ENCODE measurements at regions not wholly inside any gene's neighbourhood (a gene's known extent, or its start where the extent isn't known, plus 50 kb on each side); places are given as distances from the start of the nearest gene placed in this dataset.

- intact Hi-C loops (cut with DNase I), result no loop called here
- H3K27me3 ChIP-seq, result no peaks in the 10 kb centered on the region
- no peaks in the 10 kb centered on the region for H3K4me1 ChIP-seq
- H3K36me3 ChIP-seq, result no peaks in the 10 kb centered on the region
- H3K4me3 ChIP-seq, result no peak overlapping the region
- TF ChIP-seq CTCF (IDR thresholded peaks at IDR 0.05), result no peak
- no peak for DNase-seq
- 15 to 62% methylated on average over 3 of the region's 3 CpGs for WGBS, 2 donors
- no peak overlapping the region for H3K27ac ChIP-seq
- H3K9me3 ChIP-seq, result no peaks in the 10 kb centered on the region
These were observed 432.1 kb upstream of the PCDH15 start for GRCh38 chr10:55233090-55233489.

DNA sequence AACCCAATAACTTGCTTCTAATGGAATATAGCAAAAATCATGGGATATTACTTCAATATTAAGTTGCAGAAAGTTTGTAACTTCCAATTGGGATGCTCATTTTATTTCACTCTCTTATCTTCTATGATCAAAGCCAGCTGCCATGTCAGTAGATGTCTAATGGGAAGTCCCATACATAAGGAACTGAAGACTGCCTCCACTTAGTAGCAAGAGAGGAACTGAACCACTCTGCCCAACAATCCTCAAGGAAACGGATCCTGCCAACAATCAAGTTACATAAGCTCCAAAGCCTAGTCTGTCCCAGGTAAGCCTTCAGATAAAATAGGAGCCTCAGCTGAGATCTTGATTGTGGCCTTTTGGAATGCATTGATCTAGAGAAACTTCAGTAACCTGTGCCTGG lies 431.5 kb upstream of the PCDH15 start:
- 42 to 72% methylated on average over 1 of the region's 1 CpG for WGBS, 2 donors
- intact Hi-C loops (cut with DNase I), result no loop called here
- no peaks in the 10 kb centered on the region for H3K36me3 ChIP-seq
- no peaks in the 10 kb centered on the region for H3K4me1 ChIP-seq
- TF ChIP-seq POLR2AphosphoS5 (IDR thresholded peaks at IDR 0.05) (no peak), POLR2A (IDR thresholded peaks at IDR 0.05) (no peak), CTCF (IDR thresholded peaks at IDR 0.05) (no peak), EP300 (IDR thresholded peaks at IDR 0.05) (no peak)
- no peaks in the 10 kb centered on the region for H3K9me3 ChIP-seq
- no peak overlapping the region for H3K4me3 ChIP-seq
- DNase-seq, result no peak
- no peaks in the 10 kb centered on the region for H3K27me3 ChIP-seq
- H3K27ac ChIP-seq, result no peak overlapping the region

GRCh38 chr10:55227967-55228366 lies 426.9 kb upstream of the PCDH15 start:
- Histone ChIP-seq H3K4me1 (no peaks in the 10 kb centered on the region), H3K27me3 (no peaks in the 10 kb centered on the region), H3K4me3 (no peak overlapping the region), H3K9me3 (no peaks in the 10 kb centered on the region), H3K36me3 (no peaks in the 10 kb centered on the region), H3K27ac (no peak overlapping the region)
- intact Hi-C loops (cut with DNase I), result no loop called here
- DNase-seq, result no peak
- TF ChIP-seq EP300 (IDR thresholded peaks at IDR 0.05) (no peak), POLR2A (IDR thresholded peaks at IDR 0.05) (no peak), CTCF (IDR thresholded peaks at IDR 0.05) (no peak), POLR2AphosphoS5 (IDR thresholded peaks at IDR 0.05) (no peak)
- 36 to 93% methylated on average over 1 of the region's 1 CpG for WGBS, 2 donors

- WGBS, 2 donors, result 81 to 85% methylated on average over 5 of the region's 5 CpGs
- intact Hi-C loops (cut with DNase I), result no loop called here
- Histone ChIP-seq H3K27ac (no peak overlapping the region), H3K9me3 (no peaks in the 10 kb centered on the region), H3K36me3 (no peaks in the 10 kb centered on the region), H3K4me3 (no peak overlapping the region), H3K4me1 (no peaks in the 10 kb centered on the region), H3K27me3 (no peaks in the 10 kb centered on the region)
- no peak for DNase-seq
- TF ChIP-seq EP300 (IDR thresholded peaks at IDR 0.05), result no peak
- TF ChIP-seq POLR2AphosphoS5 (IDR thresholded peaks at IDR 0.05), result no peak
- TF ChIP-seq CTCF (IDR thresholded peaks at IDR 0.05), result no peak
- no peak for TF ChIP-seq POLR2A (IDR thresholded peaks at IDR 0.05)
These were observed 423.2 kb upstream of the PCDH15 start for GRCh38 chr10:55224007-55224781.

DNA sequence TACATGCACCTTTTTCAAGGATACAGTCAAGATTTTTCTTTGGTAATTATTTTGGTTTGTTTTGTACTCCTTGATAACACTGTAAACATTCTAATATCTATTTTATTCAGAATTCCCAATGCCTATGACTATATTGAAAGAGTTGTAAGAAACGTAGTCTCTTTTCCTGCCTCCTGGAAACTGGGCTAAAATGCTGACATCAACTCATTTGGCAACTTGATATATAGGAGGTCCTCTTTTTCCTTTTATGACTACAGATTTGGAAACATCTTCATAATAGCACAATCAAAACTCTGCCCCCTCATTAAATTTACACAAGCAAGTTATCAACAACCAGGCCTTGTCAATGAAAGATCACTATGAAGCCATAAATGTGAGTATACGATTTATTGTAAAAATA lies 422.3 kb upstream of the PCDH15 start:
- no peaks in the 10 kb centered on the region for H3K27me3 ChIP-seq
- no peak overlapping the region for H3K27ac ChIP-seq
- no peak for DNase-seq
- no peaks in the 10 kb centered on the region for H3K4me1 ChIP-seq
- no peaks in the 10 kb centered on the region for H3K9me3 ChIP-seq
- WGBS, 2 donors, result 64 to 84% methylated on average over 2 of the region's 2 CpGs
- no peaks in the 10 kb centered on the region for H3K36me3 ChIP-seq
- no peak overlapping the region for H3K4me3 ChIP-seq
- intact Hi-C loops (cut with DNase I), result no loop called here
- TF ChIP-seq POLR2A (IDR thresholded peaks at IDR 0.05), result no peak

All from sigmoid colon (tissue), 6 donors.